ENCODE measurements at regions not wholly inside any gene's neighbourhood (a gene's known extent, or its start where the extent isn't known, plus 50 kb on each side); places are given as distances from the start of the nearest gene placed in this dataset.

- DNase-seq (no peak), ATAC-seq (no peak)
- Histone ChIP-seq H3K27ac (no peak overlapping the region), H3K9me3 (peaks cover 0 to 23% (median 0%) of the 10 kb centered on the region in 11 donors), H3K27me3 (no peaks in the 10 kb centered on the region), H3K4me1 (no peaks in the 10 kb centered on the region), H3K4me3 (no peak overlapping the region), H3K36me3 (no peaks in the 10 kb centered on the region)
- intact Hi-C loops (cut with DNase I), result no loop called here
- TF ChIP-seq CTCF (IDR thresholded peaks at IDR 0.05), result no peak
Observed at GRCh38 chr7:9280088-9280487, 846.7 kb downstream of the NXPH1 start.

GRCh38 chr7:9283246-9283645, 849.8 kb downstream of the NXPH1 start:
- Histone ChIP-seq H3K4me3 (no peak overlapping the region), H3K27ac (no peak overlapping the region), H3K9me3 (peaks cover 0 to 14% (median 0%) of the 10 kb centered on the region in 11 donors), H3K4me1 (no peaks in the 10 kb centered on the region), H3K36me3 (no peaks in the 10 kb centered on the region), H3K27me3 (no peaks in the 10 kb centered on the region)
- intact Hi-C loops (cut with DNase I), result no loop called here
- no peak for TF ChIP-seq CTCF (IDR thresholded peaks at IDR 0.05)
- WGBS, 2 donors, result 47 to 51% methylated on average over 2 of the region's 2 CpGs
- no peak for DNase-seq
- ATAC-seq, result no peak

GRCh38 chr7:9302436-9302835, 869.0 kb downstream of the NXPH1 start:
- no peak overlapping the region for H3K27ac ChIP-seq
- H3K27me3 ChIP-seq, result no peaks in the 10 kb centered on the region
- intact Hi-C loops (cut with DNase I), result no loop called here
- DNase-seq, result no peak
- no peaks in the 10 kb centered on the region for H3K9me3 ChIP-seq
- H3K4me3 ChIP-seq, result no peak overlapping the region
- TF ChIP-seq CTCF (IDR thresholded peaks at IDR 0.05), result no peak
- no peak for ATAC-seq
- no peaks in the 10 kb centered on the region for H3K36me3 ChIP-seq
- H3K4me1 ChIP-seq, result no peaks in the 10 kb centered on the region
- WGBS, 2 donors, result 67 to 75% methylated on average over 4 of the region's 4 CpGs

- Histone ChIP-seq H3K36me3 (no peaks in the 10 kb centered on the region), H3K9me3 (peaks cover 0 to 15% (median 0%) of the 10 kb centered on the region in 11 donors), H3K27me3 (no peaks in the 10 kb centered on the region), H3K4me1 (no peaks in the 10 kb centered on the region), H3K4me3 (no peak overlapping the region), H3K27ac (no peak overlapping the region)
- intact Hi-C loops (cut with DNase I), result no loop called here
- TF ChIP-seq CTCF (IDR thresholded peaks at IDR 0.05), result no peak
- 82 to 91% methylated on average over 1 of the region's 1 CpG for WGBS, 2 donors
- DNase-seq, result no peak
- ATAC-seq, result no peak
Observed at GRCh38 chr7:9307131-9307530, 873.7 kb downstream of the NXPH1 start.

- no peak for TF ChIP-seq CTCF (IDR thresholded peaks at IDR 0.05)
- intact Hi-C loops (cut with DNase I), result no loop called here
- ATAC-seq, result no peak
- H3K27ac ChIP-seq, result no peak overlapping the region
- no peak for DNase-seq
- H3K9me3 ChIP-seq, result peaks cover 0 to 7% (median 0%) of the 10 kb centered on the region in 11 donors
- 48 to 63% methylated on average over 2 of the region's 2 CpGs for WGBS, 2 donors
- no peaks in the 10 kb centered on the region for H3K27me3 ChIP-seq
- no peaks in the 10 kb centered on the region for H3K36me3 ChIP-seq
- no peak overlapping the region for H3K4me3 ChIP-seq
- no peaks in the 10 kb centered on the region for H3K4me1 ChIP-seq
Observed at GRCh38 chr7:9324513-9324912, 891.1 kb downstream of the NXPH1 start.

Data from heart right ventricle (tissue), 16 donors.